ENCODE measurements at regions not wholly inside any gene's neighbourhood (a gene's known extent, or its start where the extent isn't known, plus 50 kb on each side); places are given as distances from the start of the nearest gene placed in this dataset.
"Not testable (repeated sequence)": the region's sequence is repeated elsewhere in the genome, so short reads cannot be mapped to it uniquely, and the experiment has no call there.

- no peak for DNase-seq
These were observed 167.2 kb downstream of the C9orf50 start for GRCh38 chr9:129453734-129454133.

GRCh38 chr9:129451669-129452068 lies 169.2 kb downstream of the C9orf50 start:
- no peak for DNase-seq

- no peak for DNase-seq
These were observed 169.7 kb downstream of the C9orf50 start for GRCh38 chr9:129451089-129451656.

GRCh38 chr9:129449066-129449465 lies 171.8 kb downstream of the C9orf50 start:
- no peak for DNase-seq

GRCh38 chr9:129446828-129447550 lies 173.9 kb downstream of the C9orf50 start:
- DNase-seq = no peak

GRCh38 chr9:129445794-129446306 lies 175.1 kb downstream of the C9orf50 start:
- no peak for DNase-seq

GRCh38 chr9:129443515-129444164 lies 177.3 kb downstream of the C9orf50 start:
- not testable (repeated sequence) for DNase-seq

- no peak for DNase-seq
These were observed 177.9 kb downstream of the C9orf50 start for GRCh38 chr9:129442803-129443511.

GRCh38 chr9:129441852-129442251 lies 179.0 kb downstream of the C9orf50 start:
- no peak for DNase-seq

- DNase-seq = no peak
These were observed 180.3 kb downstream of the C9orf50 start for GRCh38 chr9:129440435-129441186.

GRCh38 chr9:129439242-129439641 lies 181.7 kb downstream of the C9orf50 start:
- DNase-seq = no peak

- DNase-seq = no peak
These were observed 183.1 kb downstream of the C9orf50 start for GRCh38 chr9:129437626-129438323.

GRCh38 chr9:129436751-129437625 lies 183.9 kb downstream of the C9orf50 start:
- DNase-seq = no peak

- DNase-seq = no peak
These were observed 184.7 kb downstream of the C9orf50 start for GRCh38 chr9:129435988-129436717.

- DNase-seq = no peak
These were observed 185.6 kb downstream of the C9orf50 start for GRCh38 chr9:129435291-129435690.

GRCh38 chr9:129434187-129434586 lies 186.7 kb downstream of the C9orf50 start:
- DNase-seq = no peak

- DNase-seq = no peak
These were observed 188.4 kb downstream of the C9orf50 start for GRCh38 chr9:129432297-129433154.

GRCh38 chr9:129430940-129431643 lies 189.8 kb downstream of the C9orf50 start:
- DNase-seq = no peak
